Retina (tissue), 1 donor: ENCODE measurements at regions not wholly inside any gene's neighbourhood (a gene's known extent, or its start where the extent isn't known, plus 50 kb on each side); places are given as distances from the start of the nearest gene placed in this dataset.
"Not testable (repeated sequence)": the region's sequence is repeated elsewhere in the genome, so short reads cannot be mapped to it uniquely, and the experiment has no call there.

ENCODE experiments used
- DNase-seq: peaks from one replicate; pipeline ENCODE4 v3.0.0-alpha.2; 2016

DNA sequence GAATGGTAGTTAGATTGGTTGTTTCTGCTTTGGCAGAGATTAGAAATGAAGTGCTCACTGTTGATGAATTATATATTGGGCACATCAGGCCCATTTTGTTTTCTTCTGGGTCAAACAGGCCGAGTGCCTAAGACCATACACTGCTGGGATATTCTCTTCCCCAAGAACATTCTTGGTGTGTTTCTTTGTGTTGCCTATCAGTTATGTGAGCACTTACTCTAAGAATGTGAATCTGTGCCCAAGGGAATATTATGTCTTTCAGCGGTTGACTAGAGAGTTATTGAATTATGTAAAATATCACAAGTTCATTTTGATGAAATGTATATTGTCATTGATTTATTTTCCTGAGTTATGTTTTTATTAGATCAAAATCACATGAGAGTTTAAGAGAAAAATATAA is 255.5 kb upstream of the SMIM30 start:
- no peak for DNase-seq

GRCh38 chr7:113371416-113372043 is 253.2 kb upstream of the SMIM30 start:
- DNase-seq, result no peak

DNA sequence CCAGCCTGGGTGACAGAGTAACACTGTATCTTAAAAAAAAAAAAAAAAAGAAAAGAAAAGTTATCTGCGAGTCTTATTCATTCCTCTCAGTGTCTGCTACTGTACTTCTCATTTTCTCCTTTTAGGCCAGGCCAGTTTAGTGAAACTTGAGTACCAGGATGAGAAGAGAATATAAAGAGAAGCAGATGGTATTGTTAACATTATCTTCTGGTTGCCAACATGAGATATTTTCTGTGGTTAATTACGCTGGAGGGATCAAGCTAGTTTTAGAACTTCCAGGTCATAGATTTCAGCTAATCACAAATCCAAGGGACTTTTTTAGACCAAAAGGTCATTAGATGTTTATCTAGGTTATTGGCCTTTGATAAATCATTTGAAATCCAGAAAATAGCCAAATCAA is 252.6 kb upstream of the SMIM30 start:
- no peak for DNase-seq

- no peak for DNase-seq
Measured at GRCh38 chr7:113368256-113368655, 249.9 kb upstream of the SMIM30 start.

- DNase-seq, result no peak
Measured at GRCh38 chr7:113367041-113367586, 248.8 kb upstream of the SMIM30 start.

- DNase-seq, result no peak
Measured at GRCh38 chr7:113366122-113366521, 247.8 kb upstream of the SMIM30 start.

GRCh38 chr7:113349339-113349738 is 231.0 kb upstream of the SMIM30 start:
- no peak for DNase-seq

GRCh38 chr7:113339661-113340060 is 221.3 kb upstream of the SMIM30 start:
- DNase-seq, result no peak

DNA sequence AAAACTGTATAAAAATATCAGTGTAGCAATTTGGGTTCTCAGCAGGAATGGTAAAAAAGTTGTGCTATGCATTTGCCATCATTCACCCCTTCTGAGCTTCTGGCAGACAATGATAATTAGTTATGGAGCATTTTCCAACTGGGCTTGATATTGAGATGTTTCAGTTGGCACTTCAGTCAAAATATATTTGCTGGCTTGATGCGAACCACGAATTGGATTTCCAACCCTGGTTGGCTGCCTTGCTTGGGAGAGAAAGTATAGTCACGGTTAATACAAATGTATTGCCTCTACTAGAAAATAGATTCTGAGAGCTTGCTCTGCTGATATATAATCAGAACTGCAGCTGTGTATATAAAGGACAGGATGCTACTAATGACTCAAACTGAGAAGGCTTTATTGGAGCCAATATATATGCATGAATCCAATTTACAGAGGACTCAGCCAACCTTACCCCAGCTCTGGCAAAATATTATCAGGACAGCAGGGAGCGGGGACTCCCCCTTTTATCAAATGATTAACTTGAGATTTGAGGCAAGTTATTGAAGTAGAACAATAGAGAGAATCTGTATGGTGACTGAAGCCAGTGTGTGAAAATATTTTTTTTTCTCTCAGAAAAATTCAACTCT is 219.8 kb upstream of the SMIM30 start:
- DNase-seq, result no peak

DNA sequence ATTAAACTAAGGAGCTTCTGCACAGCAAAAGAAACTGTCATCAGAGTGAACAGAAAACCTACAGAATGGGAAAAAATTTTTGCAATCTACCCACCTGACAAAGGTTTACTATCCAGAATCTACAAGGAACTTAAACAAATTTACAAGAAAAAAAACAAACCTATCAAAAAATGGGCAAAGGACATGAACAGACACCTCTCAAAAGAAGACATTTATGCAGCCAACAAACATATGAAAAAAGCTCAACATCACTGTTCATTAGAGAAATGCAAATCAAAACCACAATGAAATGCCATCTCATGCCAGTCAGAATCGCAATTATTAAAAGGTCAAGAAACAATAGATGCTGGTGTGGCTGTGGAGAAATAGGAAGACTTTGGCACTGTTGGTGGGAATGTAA is 218.5 kb upstream of the SMIM30 start:
- DNase-seq, result not testable (repeated sequence)

DNA sequence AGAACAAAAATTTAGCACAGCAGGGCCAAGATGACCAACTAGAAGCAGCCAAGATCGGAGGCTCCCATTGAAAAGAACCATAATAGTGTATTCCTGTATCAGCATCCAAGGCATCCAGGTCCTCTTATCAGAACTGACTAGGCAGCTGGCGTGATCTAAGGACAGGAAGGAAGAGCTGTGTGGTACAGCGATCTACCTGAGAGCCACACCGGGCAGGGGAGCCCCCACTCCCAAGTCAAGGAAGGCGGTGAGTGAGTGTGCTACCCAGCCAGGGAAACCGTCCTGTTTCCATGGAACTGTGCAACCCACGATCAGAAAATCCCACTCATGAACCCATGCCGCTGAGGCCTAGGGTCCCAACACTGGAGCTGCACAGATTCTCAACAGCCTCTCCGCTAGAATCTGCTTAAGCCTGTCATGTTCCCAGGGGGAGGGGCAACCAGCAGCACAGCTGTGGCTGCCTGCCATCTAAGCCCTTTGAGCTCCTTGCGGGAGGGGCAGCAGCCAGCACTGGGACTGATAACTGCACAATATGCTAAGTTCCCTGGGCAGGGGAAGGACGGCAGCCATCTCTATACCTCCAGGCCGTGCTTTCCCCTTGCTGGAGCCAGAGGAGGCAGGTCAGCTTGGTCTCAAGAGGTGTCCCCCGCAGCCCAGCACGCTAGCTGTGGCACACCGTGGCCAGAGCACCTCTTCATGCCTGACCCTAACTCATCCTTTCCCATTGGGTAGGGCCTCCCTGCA is 213.0 kb upstream of the SMIM30 start:
- peak; percentile 33 for DNase-seq

GRCh38 chr7:113321201-113321600 is 202.8 kb upstream of the SMIM30 start:
- no peak for DNase-seq

- no peak for DNase-seq
Measured at GRCh38 chr7:113320419-113320818, 202.1 kb upstream of the SMIM30 start.

GRCh38 chr7:113314594-113314993 is 196.2 kb upstream of the SMIM30 start:
- DNase-seq, result no peak

DNA sequence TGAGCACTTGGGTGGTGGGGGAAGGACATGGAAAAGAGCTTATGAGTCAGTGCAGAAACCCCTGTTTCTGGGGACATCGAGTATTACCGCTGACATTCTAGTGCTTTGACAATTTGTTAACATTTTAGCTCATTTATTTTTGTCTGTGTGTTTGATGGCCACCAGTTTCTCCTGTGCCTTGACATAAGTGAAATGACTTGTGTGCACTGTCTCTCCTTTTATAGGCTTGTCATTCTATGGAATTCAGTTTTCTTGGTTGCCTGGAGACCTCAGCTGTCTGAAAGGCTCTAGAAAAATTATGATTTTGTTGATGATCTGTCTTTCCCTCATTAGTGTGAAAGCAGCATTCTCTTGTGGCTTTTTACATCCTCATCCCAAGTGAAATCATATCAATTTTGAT is 190.0 kb upstream of the SMIM30 start:
- DNase-seq, result no peak

DNA sequence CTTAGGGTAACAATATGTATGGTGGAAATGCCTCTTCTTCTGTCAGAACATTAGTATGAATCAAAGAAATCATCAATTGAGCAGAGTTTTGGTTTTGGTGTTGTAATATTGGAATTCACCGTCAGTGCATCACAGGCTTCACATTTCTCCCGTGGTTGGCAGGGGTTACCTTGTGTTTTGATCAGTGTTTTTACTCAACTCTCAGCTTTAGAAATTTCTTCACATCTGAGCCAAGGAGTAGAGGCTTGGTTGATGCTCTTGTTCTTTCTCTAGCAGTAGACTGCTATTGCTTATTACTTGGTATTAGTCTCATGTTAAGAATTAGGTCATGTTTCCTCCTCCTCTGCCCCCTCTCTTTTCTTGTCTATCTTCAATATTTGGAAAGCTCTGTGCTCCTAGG is 188.8 kb upstream of the SMIM30 start:
- DNase-seq, result no peak

- no peak for DNase-seq
Measured at GRCh38 chr7:113306302-113306701, 187.9 kb upstream of the SMIM30 start.

GRCh38 chr7:113304104-113304503 is 185.8 kb upstream of the SMIM30 start:
- no peak for DNase-seq

DNA sequence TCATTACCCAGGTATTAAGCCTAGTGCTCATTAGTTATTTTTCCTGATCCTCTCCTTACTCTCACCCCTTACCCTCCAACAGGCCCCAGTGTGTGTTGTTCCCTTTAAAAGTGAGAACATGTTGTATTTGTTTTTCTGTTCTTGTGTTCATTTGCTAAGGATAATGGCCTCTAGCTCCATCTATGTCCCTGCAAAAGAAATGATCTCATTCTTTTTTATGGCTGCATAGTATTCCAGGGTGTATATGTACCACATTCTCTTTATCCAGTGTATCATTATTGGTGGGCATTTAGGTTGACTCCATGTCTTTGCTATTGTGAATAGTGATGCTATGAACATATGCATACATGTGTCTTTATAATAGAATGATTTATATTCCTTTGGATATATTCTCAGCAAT is 185.0 kb upstream of the SMIM30 start:
- DNase-seq, result not testable (repeated sequence)

DNA sequence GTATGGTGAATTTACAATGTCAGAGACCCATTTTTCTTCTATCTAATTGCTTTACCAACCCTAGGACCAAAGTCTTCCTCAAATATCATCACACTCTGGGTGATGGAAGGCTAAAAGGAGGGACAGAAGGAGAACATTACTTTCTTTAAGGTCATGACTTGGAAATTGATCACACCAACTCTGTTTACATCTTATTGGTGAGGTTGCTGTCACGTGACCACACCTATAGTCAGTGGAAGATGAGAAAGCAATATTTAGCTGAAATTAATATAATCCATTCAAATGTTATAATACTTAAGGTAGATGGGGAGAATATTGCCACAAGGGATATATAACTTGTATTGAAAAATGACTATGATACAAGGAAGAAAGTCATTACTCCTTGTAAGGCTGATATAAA is 183.6 kb upstream of the SMIM30 start:
- DNase-seq, result no peak

GRCh38 chr7:113301141-113301540 is 182.8 kb upstream of the SMIM30 start:
- DNase-seq, result no peak

GRCh38 chr7:113299748-113300147 is 181.4 kb upstream of the SMIM30 start:
- no peak for DNase-seq

GRCh38 chr7:113298501-113298900 is 180.1 kb upstream of the SMIM30 start:
- no peak for DNase-seq

GRCh38 chr7:113294750-113295149 is 176.4 kb upstream of the SMIM30 start:
- no peak for DNase-seq
